WTC11 (cell line): ENCODE measurements at regions not wholly inside any gene's neighbourhood (a gene's known extent, or its start where the extent isn't known, plus 50 kb on each side); places are given as distances from the start of the nearest gene placed in this dataset.

Experiments
- ETV6 ChIP-seq: sonication (generic); formaldehyde crosslinking; IDR thresholded peaks from 2 replicates; pipeline ENCODE4 v1.8.1; 2022; ENCODE audit warnings: mild to moderate bottlenecking, missing genetic modification reagents
- MYBL2 ChIP-seq: sonication (generic); formaldehyde crosslinking; IDR thresholded peaks from 2 replicates; pipeline ENCODE4 v1.8.1; 2023; ENCODE audit warnings: mild to moderate bottlenecking, moderate library complexity, missing genetic modification reagents
- USF2 ChIP-seq: sonication (generic); formaldehyde crosslinking; IDR thresholded peaks from 2 replicates; pipeline ENCODE4 v1.8.1; 2023; ENCODE audit warnings: mild to moderate bottlenecking, missing genetic modification reagents, moderate library complexity
- ZNF416 ChIP-seq: fragments of 250-450 bp; sonication (Bioruptor Pico); IDR thresholded peaks from 2 replicates; pipeline ENCODE4 v1.9.0; 2021; ENCODE audit warnings: mild to moderate bottlenecking, inconsistent platforms
- ZNF423 ChIP-seq: fragments of 250-450 bp; sonication (Bioruptor Pico); IDR thresholded peaks from 2 replicates; pipeline ENCODE4 v2.1.2; 2022; ENCODE audit warnings: mild to moderate bottlenecking, moderate library complexity
- TF ChIP-seq, protein P1 (sequence below): fragments of 200-600 bp; IDR thresholded peaks from 2 replicates; pipeline ENCODE4 v1.8.0; 2022; ENCODE audit warnings: antibody characterized with exemption
- TF ChIP-seq, protein P2 (sequence below): sonication (generic); formaldehyde crosslinking; IDR thresholded peaks from 2 replicates; pipeline ENCODE4 v1.8.0; 2022; ENCODE audit warnings: mild to moderate bottlenecking, missing genetic modification reagents
- TF ChIP-seq, protein P3 (sequence below): sonication (generic); formaldehyde crosslinking; IDR thresholded peaks from 2 replicates; pipeline ENCODE4 v1.8.1; 2023; ENCODE audit warnings: mild to moderate bottlenecking, moderate library complexity, missing genetic modification reagents

- TF ChIP-seq MYBL2 (CRISPR knock-in tag) (no peak), ZNF423 (CRISPR knock-in tag) (no peak), ETV6 (CRISPR knock-in tag) (no peak), USF2 (CRISPR knock-in tag) (no peak), ZNF416 (CRISPR knock-in tag) (no peak)
- TF ChIP-seq, protein P1, sequence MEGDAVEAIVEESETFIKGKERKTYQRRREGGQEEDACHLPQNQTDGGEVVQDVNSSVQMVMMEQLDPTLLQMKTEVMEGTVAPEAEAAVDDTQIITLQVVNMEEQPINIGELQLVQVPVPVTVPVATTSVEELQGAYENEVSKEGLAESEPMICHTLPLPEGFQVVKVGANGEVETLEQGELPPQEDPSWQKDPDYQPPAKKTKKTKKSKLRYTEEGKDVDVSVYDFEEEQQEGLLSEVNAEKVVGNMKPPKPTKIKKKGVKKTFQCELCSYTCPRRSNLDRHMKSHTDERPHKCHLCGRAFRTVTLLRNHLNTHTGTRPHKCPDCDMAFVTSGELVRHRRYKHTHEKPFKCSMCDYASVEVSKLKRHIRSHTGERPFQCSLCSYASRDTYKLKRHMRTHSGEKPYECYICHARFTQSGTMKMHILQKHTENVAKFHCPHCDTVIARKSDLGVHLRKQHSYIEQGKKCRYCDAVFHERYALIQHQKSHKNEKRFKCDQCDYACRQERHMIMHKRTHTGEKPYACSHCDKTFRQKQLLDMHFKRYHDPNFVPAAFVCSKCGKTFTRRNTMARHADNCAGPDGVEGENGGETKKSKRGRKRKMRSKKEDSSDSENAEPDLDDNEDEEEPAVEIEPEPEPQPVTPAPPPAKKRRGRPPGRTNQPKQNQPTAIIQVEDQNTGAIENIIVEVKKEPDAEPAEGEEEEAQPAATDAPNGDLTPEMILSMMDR = no peak
- TF ChIP-seq, protein P2, sequence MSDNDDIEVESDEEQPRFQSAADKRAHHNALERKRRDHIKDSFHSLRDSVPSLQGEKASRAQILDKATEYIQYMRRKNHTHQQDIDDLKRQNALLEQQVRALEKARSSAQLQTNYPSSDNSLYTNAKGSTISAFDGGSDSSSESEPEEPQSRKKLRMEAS (CRISPR knock-in tag) = no peak
- TF ChIP-seq, protein P3, sequence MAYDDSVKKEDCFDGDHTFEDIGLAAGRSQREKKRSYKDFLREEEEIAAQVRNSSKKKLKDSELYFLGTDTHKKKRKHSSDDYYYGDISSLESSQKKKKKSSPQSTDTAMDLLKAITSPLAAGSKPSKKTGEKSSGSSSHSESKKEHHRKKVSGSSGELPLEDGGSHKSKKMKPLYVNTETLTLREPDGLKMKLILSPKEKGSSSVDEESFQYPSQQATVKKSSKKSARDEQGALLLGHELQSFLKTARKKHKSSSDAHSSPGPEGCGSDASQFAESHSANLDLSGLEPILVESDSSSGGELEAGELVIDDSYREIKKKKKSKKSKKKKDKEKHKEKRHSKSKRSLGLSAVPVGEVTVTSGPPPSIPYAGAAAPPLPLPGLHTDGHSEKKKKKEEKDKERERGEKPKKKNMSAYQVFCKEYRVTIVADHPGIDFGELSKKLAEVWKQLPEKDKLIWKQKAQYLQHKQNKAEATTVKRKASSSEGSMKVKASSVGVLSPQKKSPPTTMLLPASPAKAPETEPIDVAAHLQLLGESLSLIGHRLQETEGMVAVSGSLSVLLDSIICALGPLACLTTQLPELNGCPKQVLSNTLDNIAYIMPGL (CRISPR knock-in tag) = no peak
These were observed 130.0 kb upstream of the HDAC4 start for GRCh38 chr2:239530749-239531316.
